SK-N-SH treated with all-trans-retinoic acid at 6 μM for 48 hours (cell line): ENCODE measurements at regions not wholly inside any gene's neighbourhood (a gene's known extent, or its start where the extent isn't known, plus 50 kb on each side); places are given as distances from the start of the nearest gene placed in this dataset.

Source experiments
- OSR1 ChIP-seq: fragments of 250-450 bp; sonication (Bioruptor Pico); IDR thresholded peaks from 2 replicates; pipeline ENCODE4 v1.8.0; 2022; ENCODE audit warnings: moderate library complexity, mild to moderate bottlenecking, inconsistent platforms
- POU6F1 ChIP-seq: fragments of 250-450 bp; sonication (Bioruptor Pico); IDR thresholded peaks from 2 replicates; pipeline ENCODE4 v1.8.0; 2021; ENCODE audit warnings: low read depth, mild to moderate bottlenecking, moderate library complexity, borderline replicate concordance
- TCF4 ChIP-seq: fragments of 250-450 bp; sonication (Bioruptor Pico); IDR thresholded peaks from 2 replicates; pipeline ENCODE4 v1.8.0; 2021; ENCODE audit warnings: mild to moderate bottlenecking, moderate library complexity, borderline replicate concordance
- ZNF565 ChIP-seq: fragments of 450-650 bp; formaldehyde crosslinking; conservative IDR thresholded peaks from 2 replicates; pipeline ENCODE4 v1.5.0; 2020; ENCODE audit warnings: low read depth, mild to moderate bottlenecking, moderate library complexity
- ZNF70 ChIP-seq: fragments of 450-650 bp; formaldehyde crosslinking; IDR thresholded peaks from 2 replicates; pipeline ENCODE4 v1.5.0; 2020; ENCODE audit warnings: mild to moderate bottlenecking, moderate library complexity
- ZNF8 ChIP-seq: fragments of 450-650 bp; formaldehyde crosslinking; IDR thresholded peaks from 2 replicates; pipeline ENCODE4 v1.5.0; 2020; ENCODE audit warnings: mild to moderate bottlenecking, moderate library complexity

GRCh38 chr4:153094435-153094834 is 109.8 kb upstream of the TRIM2 start:
- TF ChIP-seq TCF4 (CRISPR knock-in tag) (no peak), POU6F1 (CRISPR knock-in tag) (no peak), ZNF8 (CRISPR knock-in tag) (no peak), ZNF70 (CRISPR knock-in tag) (no peak), ZNF565 (CRISPR knock-in tag) (no peak), OSR1 (CRISPR knock-in tag) (no peak)
